Neural progenitor cell (in vitro differentiated cells): ENCODE measurements at regions not wholly inside any gene's neighbourhood (a gene's known extent, or its start where the extent isn't known, plus 50 kb on each side); places are given as distances from the start of the nearest gene placed in this dataset.

Source experiments
- DNase-seq: peaks from one replicate; pipeline ENCODE4 v3.0.0-alpha.2; 2016; ENCODE audit warnings: low spot score
- H2AFZ ChIP-seq: fragments of 200-600 bp; sonication (generic); replicated peaks from 2 replicates; pipeline ENCODE4 v1.6.1; 2016; ENCODE audit warnings: antibody characterized with exemption
- H3F3A ChIP-seq: fragments of 200-600 bp; sonication (generic); 2 replicates; pipeline ENCODE4 v1.6.1; 2016; ENCODE audit warnings: antibody characterized with exemption, low read depth
- H3K27ac ChIP-seq: fragments of 200-600 bp; sonication (generic); 2 replicates; pipeline ENCODE4 v1.5.1; 2016; ENCODE audit warnings: mild to moderate bottlenecking
- H3K27me3 ChIP-seq: fragments of 200-600 bp; sonication (generic); 2 replicates; pipeline ENCODE4 v1.6.1; 2016; ENCODE audit warnings: mild to moderate bottlenecking, moderate library complexity
- H3K36me3 ChIP-seq: fragments of 200-600 bp; sonication (generic); 2 replicates; pipeline ENCODE4 v1.5.1; 2016
- H3K4me1 ChIP-seq: fragments of 200-600 bp; sonication (generic); 2 replicates; pipeline ENCODE4 v1.6.1; 2016; ENCODE audit warnings: mixed run types
- H3K4me2 ChIP-seq: fragments of 200-600 bp; sonication (generic); 2 replicates; pipeline ENCODE4 v1.6.1; 2016
- H3K4me3 ChIP-seq: fragments of 200-600 bp; sonication (generic); 2 replicates; pipeline ENCODE4 v1.5.1; 2016
- H3K79me2 ChIP-seq: fragments of 200-600 bp; sonication (generic); 2 replicates; pipeline ENCODE4 v1.6.1; 2016; ENCODE audit warnings: low read depth
- H3K9ac ChIP-seq: fragments of 200-600 bp; sonication (generic); 2 replicates; pipeline ENCODE4 v1.6.1; 2016
- H3K9me3 ChIP-seq: fragments of 200-600 bp; sonication (generic); 2 replicates; pipeline ENCODE4 v1.5.1; 2016; ENCODE audit warnings: low read depth
- H4K20me1 ChIP-seq: fragments of 200-600 bp; sonication (generic); 2 replicates; pipeline ENCODE4 v1.6.1; 2016; ENCODE audit warnings: low read depth
- H3K27ac Mint-ChIP-seq: 3 replicates; pipeline ENCODE4 v1.8.0; 2021; ENCODE audit warnings: mixed read lengths
- H3K27me3 Mint-ChIP-seq: 2 replicates; pipeline ENCODE4 v1.8.0; 2022; ENCODE audit warnings: low read depth, mild to moderate bottlenecking, inconsistent platforms, moderate library complexity, mixed read lengths; ENCODE audit not compliant: insufficient read depth
- H3K36me3 Mint-ChIP-seq: 3 replicates; pipeline ENCODE4 v1.8.0; 2021; ENCODE audit warnings: mixed read lengths
- H3K4me1 Mint-ChIP-seq: 3 replicates; pipeline ENCODE4 v1.8.0; 2021; ENCODE audit warnings: mixed read lengths
- H3K4me3 Mint-ChIP-seq: 3 replicates; pipeline ENCODE4 v1.8.0; 2021; ENCODE audit warnings: mild to moderate bottlenecking, moderate library complexity, mixed read lengths
- H3K9me3 Mint-ChIP-seq: 3 replicates; pipeline ENCODE4 v1.8.0; 2020; ENCODE audit warnings: mixed read lengths
- CTCF ChIP-seq: fragments of 200-600 bp; sonication (generic); IDR thresholded peaks from 2 replicates; pipeline ENCODE4 v1.5.1; 2017; ENCODE audit warnings: antibody characterized with exemption, mild to moderate bottlenecking
- EZH2 ChIP-seq: fragments of 200-600 bp; sonication (generic); IDR thresholded peaks from 2 replicates; pipeline ENCODE4 v1.6.1; 2017; ENCODE audit warnings: antibody characterized with exemption, mild to moderate bottlenecking, moderate library complexity
- EZH2phosphoT487 ChIP-seq: fragments of 200-600 bp; sonication (generic); IDR thresholded peaks from 2 replicates; pipeline ENCODE4 v1.6.1; 2017; ENCODE audit warnings: antibody characterized with exemption

GRCh38 chr3:173273838-173274237, 123.7 kb upstream of the NLGN1 start:
- H4K20me1 ChIP-seq: no peaks in the 10 kb centered on the region
- no peak overlapping the region for H3K27ac Mint-ChIP-seq

GRCh38 chr3:173268781-173269180, 127.7 kb upstream of the SPATA16 start:
- H3F3A ChIP-seq: no peaks in the 10 kb centered on the region
- no peak overlapping the region for H3K27ac Mint-ChIP-seq
- H3K4me3 Mint-ChIP-seq: no peak overlapping the region
- H3K27me3 Mint-ChIP-seq: no peaks in the 10 kb centered on the region
- H3K9me3 ChIP-seq: no peaks in the 10 kb centered on the region
- H4K20me1 ChIP-seq: no peaks in the 10 kb centered on the region
- no peaks in the 10 kb centered on the region for H3K4me1 ChIP-seq
- H3K4me1 Mint-ChIP-seq: no peaks in the 10 kb centered on the region
- H3K9me3 Mint-ChIP-seq: no peaks in the 10 kb centered on the region
- TF ChIP-seq EZH2phosphoT487 (no peak), EZH2 (no peak), CTCF (no peak)
- H3K36me3 Mint-ChIP-seq: no peaks in the 10 kb centered on the region
- no peaks in the 10 kb centered on the region for H3K27me3 ChIP-seq
- no peak overlapping the region for H3K4me2 ChIP-seq
- H2AFZ ChIP-seq: no peak overlapping the region
- H3K9ac ChIP-seq: no peak overlapping the region
- no peaks in the 10 kb centered on the region for H3K36me3 ChIP-seq
- H3K27ac ChIP-seq: no peak overlapping the region
- no peak overlapping the region for H3K4me3 ChIP-seq
- DNase-seq: no peak
- H3K79me2 ChIP-seq: no peaks in the 10 kb centered on the region

More at GRCh38 chr3:173273838-173274237, 123.7 kb upstream of the NLGN1 start:
- Histone ChIP-seq H3K9me3 (no peaks in the 10 kb centered on the region), H3F3A (no peaks in the 10 kb centered on the region), H2AFZ (no peak overlapping the region), H3K79me2 (no peaks in the 10 kb centered on the region), H3K4me3 (no peak overlapping the region), H3K36me3 (no peaks in the 10 kb centered on the region), H3K4me2 (no peak overlapping the region), H3K4me1 (no peaks in the 10 kb centered on the region), H3K9ac (no peak overlapping the region), H3K27ac (no peak overlapping the region), H3K27me3 (no peaks in the 10 kb centered on the region)
- no peaks in the 10 kb centered on the region for H3K9me3 Mint-ChIP-seq
- DNase-seq: no peak
- no peaks in the 10 kb centered on the region for H3K4me1 Mint-ChIP-seq
- TF ChIP-seq EZH2phosphoT487: no peak
- TF ChIP-seq CTCF: no peak
- no peak for TF ChIP-seq EZH2
- no peaks in the 10 kb centered on the region for H3K27me3 Mint-ChIP-seq
- no peak overlapping the region for H3K4me3 Mint-ChIP-seq
- H3K36me3 Mint-ChIP-seq: no peaks in the 10 kb centered on the region

GRCh38 chr3:173267716-173268115, 126.7 kb upstream of the SPATA16 start:
- H2AFZ ChIP-seq: no peak overlapping the region
- no peaks in the 10 kb centered on the region for H3K9me3 Mint-ChIP-seq
- TF ChIP-seq EZH2phosphoT487: no peak
- TF ChIP-seq EZH2: no peak
- no peak for TF ChIP-seq CTCF

More at GRCh38 chr3:173267716-173268115, 126.7 kb upstream of the SPATA16 start:
- H3K9me3 ChIP-seq: no peaks in the 10 kb centered on the region
- no peak overlapping the region for H3K4me3 ChIP-seq
- H3K9ac ChIP-seq: no peak overlapping the region
- Mint-ChIP-seq H3K4me1 (no peaks in the 10 kb centered on the region), H3K27me3 (no peaks in the 10 kb centered on the region), H3K4me3 (no peak overlapping the region), H3K36me3 (no peaks in the 10 kb centered on the region), H3K27ac (no peak overlapping the region)
- no peaks in the 10 kb centered on the region for H3K79me2 ChIP-seq
- no peaks in the 10 kb centered on the region for H3K27me3 ChIP-seq
- H3K4me2 ChIP-seq: no peak overlapping the region
- DNase-seq: no peak
- no peaks in the 10 kb centered on the region for H3K36me3 ChIP-seq
- H4K20me1 ChIP-seq: no peaks in the 10 kb centered on the region
- H3K4me1 ChIP-seq: no peaks in the 10 kb centered on the region
- H3F3A ChIP-seq: no peaks in the 10 kb centered on the region
- no peak overlapping the region for H3K27ac ChIP-seq
